ENCODE measurements at regions not wholly inside any gene's neighbourhood (a gene's known extent, or its start where the extent isn't known, plus 50 kb on each side); places are given as distances from the start of the nearest gene placed in this dataset.

GRCh38 chr9:86843206-86843605, 104.1 kb downstream of the GAS1 start:
- no peak for TF ChIP-seq CTCF (conservative IDR thresholded peaks at IDR 0.05; ENCODE audit: low read depth, low read length)
- TF ChIP-seq EZH2phosphoT487 (IDR thresholded peaks at IDR 0.05; ENCODE audit: borderline replicate concordance, low read length) = no peak

Measured in PC-3 (cell line).